ELF-1 (cell line): ENCODE measurements at regions not wholly inside any gene's neighbourhood (a gene's known extent, or its start where the extent isn't known, plus 50 kb on each side); places are given as distances from the start of the nearest gene placed in this dataset.

Experiments
- DNase-seq: peaks from one replicate; pipeline ENCODE4 v3.0.0-alpha.2; 2016; ENCODE audit warnings: low read depth, low spot score

GRCh38 chr5:96584712-96585111 lies 77.5 kb upstream of the CAST start:
- DNase-seq: no peak

- no peak for DNase-seq
These were observed 73.6 kb upstream of the CAST start for GRCh38 chr5:96588539-96588938.

- DNase-seq: no peak
These were observed 71.4 kb upstream of the CAST start for GRCh38 chr5:96590796-96591195.

- no peak for DNase-seq
These were observed 66.7 kb upstream of the CAST start for GRCh38 chr5:96595300-96596090.

GRCh38 chr5:96597438-96598020 lies 64.6 kb upstream of the CAST start:
- DNase-seq: no peak

GRCh38 chr5:96601200-96601599 lies 61.0 kb upstream of the CAST start:
- DNase-seq: no peak

GRCh38 chr5:96601715-96602244 lies 60.4 kb upstream of the CAST start:
- peak; percentile 49 for DNase-seq

- DNase-seq: no peak
These were observed 59.4 kb upstream of the CAST start for GRCh38 chr5:96602776-96603175.

- no peak for DNase-seq
These were observed 56.9 kb upstream of the CAST start for GRCh38 chr5:96605144-96605837.

- no peak for DNase-seq
These were observed 52.8 kb upstream of the CAST start for GRCh38 chr5:96609369-96609768.

GRCh38 chr5:96610747-96611146 lies 51.4 kb upstream of the CAST start:
- DNase-seq: no peak

GRCh38 chr5:96611946-96612345 lies 50.2 kb upstream of the CAST start:
- DNase-seq: no peak
